T-helper 17 cell (primary cell): ENCODE measurements at regions not wholly inside any gene's neighbourhood (a gene's known extent, or its start where the extent isn't known, plus 50 kb on each side); places are given as distances from the start of the nearest gene placed in this dataset.

Experiments used
- ATAC-seq: fragments of 150-1000 bp; cut with Tn5 transposase; 2 replicates; pipeline ENCODE4 v1.10.0; 2021; ENCODE audit warnings: mild to moderate bottlenecking, moderate library complexity
- DNase-seq, 3 donors: peaks; one replicate each; pipeline versions ENCODE4 v3.0.0 to v3.0.0-alpha.2; 2020 to 2021
- H3K9me3 ChIP-seq: one replicate; pipeline ENCODE4 v1.7.0; 2013; ENCODE audit warnings: low read length, mild to moderate bottlenecking; ENCODE audit not compliant: control insufficient read depth, poor library complexity, severe bottlenecking
- H3K27ac Mint-ChIP-seq: one replicate; pipeline ENCODE4 v1.8.0; 2022; ENCODE audit warnings: mild to moderate bottlenecking, moderate library complexity, mixed read lengths
- H3K27me3 Mint-ChIP-seq: one replicate; pipeline ENCODE4 v1.8.0; 2022; ENCODE audit warnings: mixed read lengths
- H3K36me3 Mint-ChIP-seq: one replicate; pipeline ENCODE4 v1.8.0; 2022; ENCODE audit warnings: low read depth, mixed read lengths
- H3K4me1 Mint-ChIP-seq: one replicate; pipeline ENCODE4 v1.8.0; 2022; ENCODE audit warnings: mild to moderate bottlenecking, mixed read lengths
- H3K4me3 Mint-ChIP-seq: one replicate; pipeline ENCODE4 v1.8.0; 2022; ENCODE audit warnings: mild to moderate bottlenecking, moderate library complexity, mixed read lengths

DNA sequence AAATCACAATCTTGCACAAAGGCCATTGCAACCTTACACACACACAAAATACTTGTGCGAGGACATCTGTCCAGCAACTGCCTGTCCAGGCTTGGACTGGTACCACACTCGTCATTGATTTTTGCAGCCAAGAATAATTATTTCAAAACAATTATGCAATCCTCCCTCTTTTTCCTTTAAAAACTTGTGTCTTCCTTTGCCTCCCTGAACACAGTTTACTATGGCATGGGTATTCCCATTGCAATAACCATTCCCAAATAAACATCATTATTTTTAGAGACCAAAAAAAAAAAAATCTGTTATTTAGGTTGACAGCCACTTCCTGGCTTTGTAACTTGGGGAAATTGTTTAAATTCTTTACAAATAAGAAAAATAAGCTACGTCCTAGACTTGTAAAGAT lies 54.0 kb downstream of the C11orf91 start:
- H3K27ac Mint-ChIP-seq: no peak overlapping the region
- H3K27me3 Mint-ChIP-seq: peaks cover 57% of the 10 kb centered on the region
- H3K4me3 Mint-ChIP-seq: no peak overlapping the region
- H3K9me3 ChIP-seq: no peaks in the 10 kb centered on the region
- H3K36me3 Mint-ChIP-seq: no peaks in the 10 kb centered on the region
- DNase-seq (no peak), ATAC-seq (no peak)
- no peaks in the 10 kb centered on the region for H3K4me1 Mint-ChIP-seq

DNA sequence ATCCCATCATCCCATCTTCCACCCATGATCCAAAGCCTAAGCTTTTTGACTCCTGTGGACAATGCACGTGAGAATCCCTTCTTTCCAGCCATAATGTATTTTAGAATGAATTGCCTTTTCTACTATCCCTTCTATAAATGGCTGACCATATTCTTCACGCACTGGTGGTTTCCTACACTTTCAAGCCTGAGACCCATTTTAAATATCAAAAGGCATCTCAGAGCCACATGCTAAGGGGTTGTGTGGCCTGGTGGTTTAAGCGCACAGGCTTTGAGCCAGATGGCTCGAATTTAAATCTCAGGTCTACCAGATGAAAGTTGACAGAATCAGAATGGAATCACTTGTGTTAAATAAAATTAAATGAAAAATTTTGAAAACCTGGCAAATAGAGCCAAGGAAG lies 54.5 kb downstream of the C11orf91 start:
- DNase-seq: no peak
- Mint-ChIP-seq H3K27me3 (peaks cover 54% of the 10 kb centered on the region), H3K27ac (no peak overlapping the region), H3K36me3 (no peaks in the 10 kb centered on the region), H3K4me3 (no peak overlapping the region), H3K4me1 (no peaks in the 10 kb centered on the region)
- no peaks in the 10 kb centered on the region for H3K9me3 ChIP-seq
- no peak for ATAC-seq

DNA sequence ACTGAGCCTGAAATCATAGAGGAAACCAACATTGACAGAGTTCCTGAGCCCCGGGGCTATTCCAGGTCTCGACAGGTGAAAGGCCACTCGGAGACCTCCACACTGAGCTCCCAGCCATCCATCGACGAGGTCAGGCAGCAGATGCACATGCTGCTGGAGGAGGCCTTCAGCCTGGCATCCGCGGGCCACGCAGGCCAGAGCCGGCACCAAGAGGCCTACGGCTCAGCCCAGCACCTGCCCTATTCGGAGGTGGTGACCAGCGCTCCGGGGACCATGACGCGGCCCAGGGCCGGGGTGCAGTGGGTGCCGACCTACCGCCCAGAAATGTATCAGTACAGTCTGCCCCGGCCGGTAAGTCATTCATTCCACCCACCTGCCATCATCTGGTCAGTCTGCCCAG lies 54.9 kb downstream of the C11orf91 start:
- ATAC-seq (no peak), DNase-seq (no peak)
- H3K9me3 ChIP-seq: no peaks in the 10 kb centered on the region
- Mint-ChIP-seq H3K4me1 (no peaks in the 10 kb centered on the region), H3K4me3 (no peak overlapping the region), H3K27ac (no peak overlapping the region), H3K27me3 (peaks cover 49% of the 10 kb centered on the region), H3K36me3 (no peaks in the 10 kb centered on the region)

DNA sequence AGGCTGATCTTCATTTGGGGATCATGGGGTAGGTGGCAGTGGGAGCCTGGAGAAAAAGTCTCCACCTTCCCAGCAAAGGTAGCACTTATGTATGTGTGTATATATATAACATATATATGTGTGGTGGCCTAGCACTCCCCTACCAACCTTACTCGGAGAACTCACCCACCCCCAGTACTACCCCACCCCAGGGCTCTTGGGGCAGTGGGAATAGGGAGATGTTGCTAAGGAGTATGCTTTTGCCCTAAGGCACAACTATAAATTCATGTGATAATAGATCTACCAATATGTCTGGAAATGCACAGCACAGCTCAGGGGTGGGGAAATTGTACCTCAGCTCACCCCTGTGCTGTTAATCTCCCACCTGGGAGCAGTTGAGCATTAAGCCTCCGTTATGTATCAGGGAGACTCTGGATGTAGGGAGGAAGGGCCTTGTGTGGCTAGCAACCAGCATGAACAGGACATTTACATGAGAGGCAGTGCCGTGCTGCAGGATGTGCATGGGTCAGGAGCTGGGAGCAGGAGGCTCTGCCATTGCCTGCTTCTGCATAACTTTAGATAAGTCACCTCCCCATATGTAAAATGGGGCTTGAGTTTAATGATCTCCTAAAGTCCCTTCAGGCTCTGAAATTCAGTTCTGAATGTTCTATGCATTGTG lies 57.3 kb downstream of the C11orf91 start:
- Mint-ChIP-seq H3K36me3 (peaks cover 2% of the 10 kb centered on the region), H3K4me3 (no peak overlapping the region), H3K27ac (no peak overlapping the region), H3K27me3 (peaks cover 40% of the 10 kb centered on the region), H3K4me1 (no peaks in the 10 kb centered on the region)
- ATAC-seq: no peak
- no peaks in the 10 kb centered on the region for H3K9me3 ChIP-seq
- no peak for DNase-seq

DNA sequence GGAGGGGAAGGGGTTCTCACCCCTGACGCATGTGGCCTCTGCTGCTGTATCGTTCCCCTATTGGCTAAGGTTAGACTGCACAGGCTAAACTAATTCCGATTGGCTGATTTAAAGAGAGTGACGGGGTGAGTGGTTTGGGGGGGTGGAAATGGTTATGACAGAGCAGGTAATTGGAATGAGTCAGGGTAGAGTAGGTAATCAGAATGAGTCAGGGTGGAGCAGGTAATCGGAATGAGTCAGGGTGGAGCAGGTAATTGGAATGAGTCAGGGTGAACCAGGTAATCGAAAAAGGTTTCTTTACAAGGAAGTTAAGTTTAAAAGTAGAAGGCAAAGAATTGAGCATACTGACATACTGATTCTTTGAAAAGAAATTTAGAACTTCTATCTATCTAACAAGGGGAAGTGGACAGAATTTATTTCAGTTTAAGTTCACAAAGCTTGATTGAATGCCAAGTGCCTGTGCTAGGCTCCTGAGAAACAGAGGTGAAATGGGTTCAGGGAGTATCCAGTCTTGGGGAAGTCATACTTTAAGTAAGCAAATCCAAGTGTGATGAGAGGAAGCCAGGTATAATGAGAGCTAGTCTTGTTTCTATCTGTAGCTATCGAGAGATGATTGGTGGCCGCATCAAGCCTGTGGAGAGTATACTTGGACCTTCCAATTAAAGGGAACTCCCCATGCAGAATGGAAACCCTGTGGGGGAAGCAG lies 58.0 kb downstream of the C11orf91 start:
- peaks cover 40% of the 10 kb centered on the region for H3K27me3 Mint-ChIP-seq
- no peak for ATAC-seq
- H3K36me3 Mint-ChIP-seq: peaks cover 2% of the 10 kb centered on the region
- H3K27ac Mint-ChIP-seq: no peak overlapping the region
- no peak for DNase-seq
- H3K9me3 ChIP-seq: no peaks in the 10 kb centered on the region
- H3K4me3 Mint-ChIP-seq: no peak overlapping the region
- no peaks in the 10 kb centered on the region for H3K4me1 Mint-ChIP-seq

DNA sequence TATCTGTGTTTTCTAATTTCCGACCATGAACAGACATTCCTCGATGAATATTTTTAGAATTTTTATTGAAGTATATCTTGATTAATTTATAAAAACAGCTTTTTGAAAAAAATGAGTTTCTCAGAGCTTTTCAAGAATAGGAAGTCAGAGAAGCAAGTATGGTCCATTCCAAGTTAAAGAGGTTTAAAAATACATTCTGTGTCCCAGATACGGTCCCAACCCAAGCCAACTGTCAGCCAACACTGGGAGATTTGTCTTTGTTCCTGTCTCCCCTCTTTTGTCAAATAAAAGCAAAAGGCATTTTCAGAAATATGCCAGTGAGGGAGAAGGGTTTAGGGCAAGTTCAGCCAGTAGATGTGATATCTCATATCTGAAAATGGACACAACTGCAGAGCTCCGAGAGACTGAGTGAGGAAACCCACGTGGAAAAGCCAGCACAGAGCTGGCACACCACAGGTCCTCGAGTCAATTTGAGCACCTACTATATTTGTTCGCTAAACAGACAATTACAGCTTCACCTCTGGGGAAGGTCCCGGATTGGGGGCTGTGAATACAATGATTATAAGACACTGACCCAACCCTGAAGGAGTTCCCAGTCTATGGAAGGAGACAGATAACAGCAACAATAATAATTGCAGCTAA lies 59.8 kb downstream of the C11orf91 start:
- no peaks in the 10 kb centered on the region for H3K9me3 ChIP-seq
- Mint-ChIP-seq H3K36me3 (peaks cover 2% of the 10 kb centered on the region), H3K27me3 (peaks cover 51% of the 10 kb centered on the region), H3K4me1 (no peaks in the 10 kb centered on the region), H3K4me3 (no peak overlapping the region), H3K27ac (no peak overlapping the region)
- ATAC-seq (no peak), DNase-seq (no peak)

DNA sequence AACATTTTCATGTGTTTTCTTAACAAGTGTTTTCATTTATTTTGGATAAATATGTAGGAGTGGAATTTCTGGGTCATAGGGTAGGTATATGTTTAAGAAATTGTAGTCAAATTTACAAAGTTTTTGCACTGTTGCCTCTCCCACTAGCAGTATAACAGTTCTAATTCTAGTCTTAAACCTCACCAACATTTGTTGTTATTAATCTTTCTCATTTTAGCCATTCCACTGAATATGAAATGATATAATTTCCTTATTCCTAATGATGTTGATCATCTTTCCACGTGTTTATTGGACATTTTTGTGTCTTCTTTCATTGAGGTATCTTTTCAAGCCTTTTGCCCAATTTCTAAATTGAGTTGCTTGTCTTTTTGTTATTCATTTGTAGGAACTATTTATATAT lies 62.0 kb downstream of the C11orf91 start:
- H3K27ac Mint-ChIP-seq: no peak overlapping the region
- H3K4me1 Mint-ChIP-seq: no peaks in the 10 kb centered on the region
- DNase-seq: no peak
- H3K36me3 Mint-ChIP-seq: peaks cover 2% of the 10 kb centered on the region
- peaks cover 48% of the 10 kb centered on the region for H3K27me3 Mint-ChIP-seq
- no peaks in the 10 kb centered on the region for H3K9me3 ChIP-seq
- H3K4me3 Mint-ChIP-seq: no peak overlapping the region
- no peak for ATAC-seq

DNA sequence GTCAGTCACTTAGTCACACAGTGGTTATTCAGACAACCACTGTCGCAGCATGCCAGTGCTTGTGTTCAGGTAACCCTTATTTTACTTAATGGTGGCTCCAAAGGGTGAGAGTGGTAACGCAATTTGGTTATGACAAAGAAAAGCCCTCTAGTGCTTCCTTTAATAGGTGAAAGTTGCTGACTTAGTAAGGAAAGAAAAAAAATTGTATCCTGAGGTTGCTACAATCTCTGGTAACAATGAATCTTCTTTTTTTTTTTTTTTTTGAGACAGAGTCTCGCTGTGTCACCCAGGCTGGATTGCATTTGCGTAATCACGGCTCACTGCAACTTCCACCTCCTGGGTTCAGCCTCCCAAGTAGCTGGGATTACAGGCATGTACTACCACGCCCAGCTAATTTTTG lies 64.5 kb downstream of the C11orf91 start:
- DNase-seq (no peak), ATAC-seq (no peak)
- no peaks in the 10 kb centered on the region for H3K9me3 ChIP-seq
- Mint-ChIP-seq H3K36me3 (peaks cover 2% of the 10 kb centered on the region), H3K4me3 (no peak overlapping the region), H3K4me1 (no peaks in the 10 kb centered on the region), H3K27ac (no peak overlapping the region), H3K27me3 (peaks cover 50% of the 10 kb centered on the region)

DNA sequence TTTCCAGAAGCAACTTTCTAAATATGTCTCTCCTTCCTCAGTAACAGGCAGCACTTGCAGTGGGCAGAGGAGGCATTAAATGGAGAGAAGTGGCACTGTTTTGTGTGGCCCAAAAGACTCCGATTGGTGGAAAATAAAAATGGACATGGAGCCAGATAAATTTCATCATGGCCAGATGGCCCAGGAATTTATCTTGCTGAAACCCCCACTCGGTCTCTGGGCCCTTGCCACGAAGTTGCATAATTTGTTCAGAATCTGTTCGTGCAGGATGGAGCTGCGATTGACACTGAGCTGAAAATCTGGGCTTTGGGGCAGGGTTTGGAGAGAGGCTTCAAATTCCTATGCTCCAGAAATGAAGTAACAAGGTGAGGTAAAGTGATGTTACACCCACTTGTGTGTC lies 65.5 kb downstream of the C11orf91 start:
- Mint-ChIP-seq H3K4me3 (no peak overlapping the region), H3K27me3 (peaks cover 48% of the 10 kb centered on the region), H3K36me3 (peaks cover under 1% of the 10 kb centered on the region), H3K4me1 (no peaks in the 10 kb centered on the region), H3K27ac (no peak overlapping the region)
- no peak for ATAC-seq
- no peaks in the 10 kb centered on the region for H3K9me3 ChIP-seq
- no peak for DNase-seq

DNA sequence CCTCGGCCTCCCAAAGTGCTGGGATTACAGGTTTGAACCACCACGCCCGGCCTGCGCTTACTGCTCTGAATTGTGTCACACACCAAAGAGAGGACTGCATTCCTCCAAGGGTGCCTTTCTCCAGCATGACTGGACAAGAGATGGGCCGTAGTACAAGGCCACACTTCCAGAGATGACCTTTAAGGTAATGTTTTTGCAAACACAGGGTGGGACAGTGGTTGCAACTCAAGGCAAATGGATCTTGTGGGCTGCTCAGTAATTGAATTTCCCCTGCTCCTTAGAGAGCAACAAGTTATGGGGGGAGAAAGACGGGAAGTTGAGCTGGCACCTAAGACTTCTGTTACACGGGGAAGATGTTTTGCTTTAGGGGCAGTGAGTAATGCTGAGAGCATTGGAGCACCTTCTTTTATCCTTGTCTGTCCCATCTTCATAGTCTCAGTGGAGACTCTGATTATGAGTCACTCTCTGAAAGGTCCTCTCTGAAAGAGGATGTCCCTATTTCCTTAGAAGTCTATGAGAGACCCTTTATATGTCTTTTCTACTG lies 66.3 kb downstream of the C11orf91 start:
- Mint-ChIP-seq H3K27ac (no peak overlapping the region), H3K36me3 (no peaks in the 10 kb centered on the region), H3K27me3 (peaks cover 46% of the 10 kb centered on the region), H3K4me1 (no peaks in the 10 kb centered on the region), H3K4me3 (no peak overlapping the region)
- ATAC-seq (no peak), DNase-seq (no peak)
- H3K9me3 ChIP-seq: no peaks in the 10 kb centered on the region

DNA sequence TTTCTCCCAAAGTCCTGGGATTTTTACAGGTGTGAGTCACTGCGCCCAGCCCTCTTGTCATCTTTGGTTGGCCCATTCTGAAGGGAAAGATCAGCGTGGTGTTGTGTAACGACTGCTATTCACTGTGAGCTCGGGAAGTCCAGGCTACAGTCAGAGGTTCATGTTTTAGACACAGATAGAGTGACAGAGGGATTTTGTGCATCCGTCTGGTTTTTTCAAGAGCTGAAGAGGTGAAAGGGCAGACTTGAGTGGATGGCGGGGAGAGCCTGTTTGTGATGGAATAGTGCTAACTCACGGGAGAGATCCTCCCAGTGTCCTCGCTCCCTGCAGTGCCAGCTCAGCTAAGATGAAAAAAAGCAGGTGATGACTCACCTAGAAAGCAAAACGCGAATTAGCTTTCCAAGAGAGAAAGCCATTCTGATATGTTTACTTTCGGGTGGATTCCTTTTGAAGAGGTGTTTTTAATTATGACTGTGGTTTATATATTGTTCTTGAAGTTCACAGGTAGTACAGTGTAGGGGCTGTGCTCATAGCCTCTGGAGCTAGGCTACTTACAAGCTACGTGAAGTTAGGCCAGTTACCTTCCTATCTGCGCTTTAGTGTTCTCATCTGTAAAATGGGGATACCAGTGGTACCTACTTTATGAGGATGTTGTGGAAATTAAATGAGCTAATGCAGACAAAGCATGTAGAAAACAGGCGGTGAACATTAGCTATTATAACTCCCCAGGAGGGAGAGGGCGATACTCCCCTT lies 67.2 kb downstream of the C11orf91 start:
- Mint-ChIP-seq H3K36me3 (no peaks in the 10 kb centered on the region), H3K27me3 (peaks cover 46% of the 10 kb centered on the region), H3K4me3 (no peak overlapping the region), H3K4me1 (no peaks in the 10 kb centered on the region), H3K27ac (no peak overlapping the region)
- ATAC-seq (no peak), DNase-seq (no peak)
- H3K9me3 ChIP-seq: no peaks in the 10 kb centered on the region

DNA sequence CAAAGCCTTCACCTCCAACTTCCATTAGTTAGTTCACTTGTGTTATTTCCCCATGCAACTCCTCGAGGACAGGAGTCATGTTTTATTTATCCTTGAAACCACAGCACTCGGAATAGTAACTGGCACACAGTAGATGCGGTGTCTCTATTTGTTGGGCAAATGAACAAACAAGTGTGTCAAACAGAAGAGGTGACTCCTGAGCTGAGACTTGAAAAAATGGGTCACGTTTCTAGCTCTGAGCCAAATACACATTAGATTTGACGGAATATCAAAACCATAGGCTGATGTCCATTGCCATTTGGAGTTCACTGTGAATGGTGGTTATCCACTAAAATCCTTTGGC lies 68.9 kb downstream of the C11orf91 start:
- Mint-ChIP-seq H3K27me3 (peaks cover 37% of the 10 kb centered on the region), H3K36me3 (no peaks in the 10 kb centered on the region), H3K4me3 (no peak overlapping the region), H3K4me1 (no peaks in the 10 kb centered on the region), H3K27ac (no peak overlapping the region)
- DNase-seq (no peak), ATAC-seq (no peak)
- no peaks in the 10 kb centered on the region for H3K9me3 ChIP-seq
